ENCODE measurements at regions not wholly inside any gene's neighbourhood (a gene's known extent, or its start where the extent isn't known, plus 50 kb on each side); places are given as distances from the start of the nearest gene placed in this dataset.
"Not testable (repeated sequence)": the region's sequence is repeated elsewhere in the genome, so short reads cannot be mapped to it uniquely, and the experiment has no call there.

GRCh38 chr9:20243841-20244240 lies 378.5 kb downstream of the MLLT3 start:
- intact Hi-C loops (cut with DNase I) = no loop called here
- no peak for DNase-seq (ENCODE audit: low spot score)

- intact Hi-C loops (cut with DNase I) = no loop called here
- no peak for DNase-seq (ENCODE audit: low spot score)
Measured at GRCh38 chr9:20242510-20243189, 379.6 kb downstream of the MLLT3 start.

- intact Hi-C loops (cut with DNase I) = no loop called here
Measured at GRCh38 chr9:20240498-20240897, 381.8 kb downstream of the MLLT3 start.

GRCh38 chr9:20238921-20239320 lies 383.4 kb downstream of the MLLT3 start:
- intact Hi-C loops (cut with DNase I) = no loop called here
- no peak for DNase-seq (ENCODE audit: low spot score)

More at GRCh38 chr9:20240498-20240897, 381.8 kb downstream of the MLLT3 start:
- DNase-seq (ENCODE audit: low spot score) = no peak

GRCh38 chr9:20237686-20238085 lies 384.6 kb downstream of the MLLT3 start:
- intact Hi-C loops (cut with DNase I) = no loop called here
- DNase-seq (ENCODE audit: low spot score) = no peak

- DNase-seq (ENCODE audit: low spot score) = no peak
- intact Hi-C loops (cut with DNase I) = no loop called here
Measured at GRCh38 chr9:20236676-20237075, 385.6 kb downstream of the MLLT3 start.

- DNase-seq (ENCODE audit: low spot score); intact Hi-C loops (cut with DNase I): not testable (repeated sequence)
Measured at GRCh38 chr9:20235206-20235605, 387.1 kb downstream of the MLLT3 start.

GRCh38 chr9:20228096-20228495 lies 394.2 kb downstream of the MLLT3 start:
- no peak for DNase-seq (ENCODE audit: low spot score)
- intact Hi-C loops (cut with DNase I) = no loop called here

GRCh38 chr9:20227166-20227874 lies 395.0 kb downstream of the MLLT3 start:
- intact Hi-C loops (cut with DNase I) = no loop called here
- DNase-seq (ENCODE audit: low spot score) = no peak

- intact Hi-C loops (cut with DNase I) = no loop called here
- no peak for DNase-seq (ENCODE audit: low spot score)
Measured at GRCh38 chr9:20226345-20226744, 396.0 kb downstream of the MLLT3 start.

GRCh38 chr9:20225826-20226225 lies 396.5 kb downstream of the MLLT3 start:
- no peak for DNase-seq (ENCODE audit: low spot score)
- intact Hi-C loops (cut with DNase I) = no loop called here

GRCh38 chr9:20224756-20225155 lies 397.5 kb downstream of the MLLT3 start:
- intact Hi-C loops (cut with DNase I) = no loop called here

GRCh38 chr9:20220286-20220685 lies 402.0 kb downstream of the MLLT3 start:
- no peak for DNase-seq (ENCODE audit: low spot score)
- intact Hi-C loops (cut with DNase I) = no loop called here

More at GRCh38 chr9:20224756-20225155, 397.5 kb downstream of the MLLT3 start:
- no peak for DNase-seq (ENCODE audit: low spot score)

- intact Hi-C loops (cut with DNase I) = no loop called here
- DNase-seq (ENCODE audit: low spot score) = no peak
Measured at GRCh38 chr9:20219437-20219836, 402.9 kb downstream of the MLLT3 start.

- no peak for DNase-seq (ENCODE audit: low spot score)
- intact Hi-C loops (cut with DNase I) = loop anchor here in 1 of 2 donors (2.0 kb wide), 1 partner anchor 49 kb away; no protein-coding TSS in a partner anchor
Measured at GRCh38 chr9:20217596-20217995, 404.7 kb downstream of the MLLT3 start.

GRCh38 chr9:20216438-20216837 lies 405.9 kb downstream of the MLLT3 start:
- no peak for DNase-seq (ENCODE audit: low spot score)
- intact Hi-C loops (cut with DNase I) = loop anchor here in 1 of 2 donors (2.0 kb wide), 1 partner anchor 50 kb away; no protein-coding TSS in a partner anchor

- intact Hi-C loops (cut with DNase I) = no loop called here
Measured at GRCh38 chr9:20215552-20215951, 406.7 kb downstream of the MLLT3 start.

GRCh38 chr9:20212806-20213205 lies 409.5 kb downstream of the MLLT3 start:
- no peak for DNase-seq (ENCODE audit: low spot score)
- intact Hi-C loops (cut with DNase I) = no loop called here

More at GRCh38 chr9:20215552-20215951, 406.7 kb downstream of the MLLT3 start:
- DNase-seq (ENCODE audit: low spot score) = no peak

- DNase-seq (ENCODE audit: low spot score) = no peak
- intact Hi-C loops (cut with DNase I) = no loop called here
Measured at GRCh38 chr9:20209391-20210340, 412.6 kb downstream of the MLLT3 start.

GRCh38 chr9:20208961-20209371 lies 413.3 kb downstream of the MLLT3 start:
- no peak for DNase-seq (ENCODE audit: low spot score)

More at GRCh38 chr9:20208961-20209371, 413.3 kb downstream of the MLLT3 start:
- intact Hi-C loops (cut with DNase I) = no loop called here

Data from posterior vena cava (tissue), 2 donors.